Choroid plexus epithelial cell (primary cell): ENCODE measurements at regions not wholly inside any gene's neighbourhood (a gene's known extent, or its start where the extent isn't known, plus 50 kb on each side); places are given as distances from the start of the nearest gene placed in this dataset.

Source experiments
- DNase-seq: peaks from one replicate; pipeline ENCODE4 v3.0.0-alpha.2; 2010; ENCODE audit warnings: low read depth
- H3K4me3 ChIP-seq: 2 replicates; pipeline ENCODE4 v1.5.1; 2011; ENCODE audit warnings: low read depth, mild to moderate bottlenecking, control low read depth, low read length, moderate library complexity
- CTCF ChIP-seq: conservative IDR thresholded peaks from 2 replicates; pipeline ENCODE4 v1.5.1; 2011; ENCODE audit warnings: low read depth, mild to moderate bottlenecking, control low read depth, inconsistent platforms, low read length, moderate library complexity

GRCh38 chr12:124402248-124403066 lies 107.6 kb downstream of the RFLNA start:
- H3K4me3 ChIP-seq = no peak overlapping the region
- no peak for DNase-seq
- TF ChIP-seq CTCF = no peak

GRCh38 chr12:124401704-124402221 lies 106.9 kb downstream of the RFLNA start:
- no peak for DNase-seq
- TF ChIP-seq CTCF = no peak
- no peak overlapping the region for H3K4me3 ChIP-seq

- DNase-seq = no peak
- TF ChIP-seq CTCF = no peak
- no peak overlapping the region for H3K4me3 ChIP-seq
Observed at GRCh38 chr12:124400124-124400523, 105.2 kb downstream of the RFLNA start.

- no peak overlapping the region for H3K4me3 ChIP-seq
- peak; percentile 77 for TF ChIP-seq CTCF
- no peak for DNase-seq
Observed at GRCh38 chr12:124399622-124400021, 104.7 kb downstream of the RFLNA start.

- peak; percentile 33 for TF ChIP-seq CTCF
- no peak overlapping the region for H3K4me3 ChIP-seq
- DNase-seq = no peak
Observed at GRCh38 chr12:124398578-124399227, 103.8 kb downstream of the RFLNA start.

GRCh38 chr12:124397807-124398577 lies 103.1 kb downstream of the RFLNA start:
- TF ChIP-seq CTCF = no peak
- H3K4me3 ChIP-seq = no peak overlapping the region
- DNase-seq = peak; percentile 79
